Stomach (tissue), 8 donors: ENCODE measurements at regions not wholly inside any gene's neighbourhood (a gene's known extent, or its start where the extent isn't known, plus 50 kb on each side); places are given as distances from the start of the nearest gene placed in this dataset.

Experiments
- DNase-seq, 2 donors: peaks; one replicate each; pipeline versions ENCODE4 v3.0.0 to v3.0.0-alpha.2; 2013 to 2019
- H3K27ac ChIP-seq, 5 donors: fragments of 200-600 bp in 4 of 5; sonication (generic) in 4 of 5; one replicate each; pipeline ENCODE4 v1.5.1; 2013 to 2019; ENCODE audit warnings: mild to moderate bottlenecking in 1 of 5, moderate library complexity in 1 of 5
- H3K27me3 ChIP-seq, 3 donors: fragments of 200-600 bp; sonication (generic); one replicate each; pipeline ENCODE4 v1.5.1; 2017 to 2019; ENCODE audit warnings: mixed run types in 1 of 3
- H3K36me3 ChIP-seq, 4 donors: fragments of 200-600 bp; sonication (generic); 1 replicate in 3 of 4; 2 replicates in 1 of 4; pipeline ENCODE4 v1.5.1; 2016 to 2019
- H3K4me1 ChIP-seq, 4 donors: fragments of 200-600 bp; sonication (generic); one replicate each; pipeline ENCODE4 v1.5.1; 2016 to 2019
- H3K4me3 ChIP-seq, 4 donors: fragments of 200-600 bp; sonication (generic) in 3 of 4; one replicate each; pipeline ENCODE4 v1.5.1; 2016 to 2019; ENCODE audit warnings: mild to moderate bottlenecking in 1 of 4
- H3K9me3 ChIP-seq, 4 donors: fragments of 200-600 bp; sonication (generic); one replicate each; pipeline ENCODE4 v1.5.1; 2016 to 2019
- CTCF ChIP-seq, 7 experiments: fragments of 450-650 bp in 4 of 7; fragments of 200-600 bp in 3 of 7; sonication (generic) in 3 of 7; IDR thresholded peaks; one replicate each; pipeline ENCODE4 v1.5.1; 2016 to 2019; ENCODE audit warnings: antibody characterized with exemption in 7 of 7, control low read depth in 2 of 7, mild to moderate bottlenecking in 1 of 7
- EP300 ChIP-seq: sonication (generic); formaldehyde crosslinking; IDR thresholded peaks from one replicate; pipeline ENCODE4 v1.6.1; 2017; ENCODE audit warnings: antibody characterized with exemption
- POLR2A ChIP-seq, 4 donors: fragments of 450-650 bp; IDR thresholded peaks; one replicate each; pipeline ENCODE4 v1.6.1; 2016; ENCODE audit warnings: antibody characterized with exemption in 4 of 4, control low read depth in 2 of 4, mild to moderate bottlenecking in 1 of 4, moderate library complexity in 1 of 4
- POLR2AphosphoS5 ChIP-seq, 3 donors: sonication (generic); formaldehyde crosslinking; IDR thresholded peaks; one replicate each; pipeline ENCODE4 v1.6.1; 2016; ENCODE audit warnings: antibody characterized with exemption in 3 of 3
- WGBS, 5 donors: extraction: QIAGEN DNeasy Blood & Tissue Kit in 3 of 5; methylation state at CpG; one replicate each; pipeline versions ENCODE4 v1.1.5 to v1.1.7; 2013 to 2018; 5-methylcytosine and 5-hydroxymethylcytosine counted together
- intact Hi-C: fragments of 100-400 bp; cut with DNase I; formaldehyde crosslinking; loops from one replicate; pipeline ENCODE4 v1.15.1; 2023; ENCODE audit warnings: low total_unique reads
- donor health status: healthy with polysubstance abuse.
- donor health status: Bipolar disorder and iron deficiency.
- donor health status: healthy.

DNA sequence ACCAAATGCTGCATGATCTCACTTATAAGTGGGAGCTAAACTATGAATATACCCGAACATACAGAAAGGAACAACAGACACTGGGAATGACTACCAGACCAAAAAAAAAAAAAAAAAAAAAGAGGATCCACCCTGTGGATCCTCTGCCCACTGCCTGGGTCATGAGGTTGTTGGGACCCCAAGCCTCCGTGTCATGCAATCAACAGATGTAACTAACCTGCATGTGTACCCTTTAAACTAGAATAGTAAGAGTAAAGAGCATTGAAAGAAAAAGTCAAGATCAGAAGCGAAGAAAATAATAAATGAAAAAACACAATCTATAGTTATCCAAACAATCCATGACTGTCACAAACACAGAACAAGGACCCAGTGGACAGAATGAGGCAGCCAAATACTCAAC is 109.5 kb upstream of the TOP3B start:
- Histone ChIP-seq H3K27me3 (peaks cover 0 to 54% (median 10%) of the 10 kb centered on the region in 3 donors), H3K9me3 (no peaks in the 10 kb centered on the region), H3K27ac (no peak overlapping the region), H3K4me1 (no peaks in the 10 kb centered on the region), H3K4me3 (no peak overlapping the region), H3K36me3 (no peaks in the 10 kb centered on the region)
- intact Hi-C loops: no loop called here
- DNase-seq: no peak
- WGBS, 5 donors: 77 to 89% (median 84%) methylated on average over 3 of the region's 3 CpGs
- TF ChIP-seq CTCF (IDR thresholded peaks at IDR 0.05): no peak

DNA sequence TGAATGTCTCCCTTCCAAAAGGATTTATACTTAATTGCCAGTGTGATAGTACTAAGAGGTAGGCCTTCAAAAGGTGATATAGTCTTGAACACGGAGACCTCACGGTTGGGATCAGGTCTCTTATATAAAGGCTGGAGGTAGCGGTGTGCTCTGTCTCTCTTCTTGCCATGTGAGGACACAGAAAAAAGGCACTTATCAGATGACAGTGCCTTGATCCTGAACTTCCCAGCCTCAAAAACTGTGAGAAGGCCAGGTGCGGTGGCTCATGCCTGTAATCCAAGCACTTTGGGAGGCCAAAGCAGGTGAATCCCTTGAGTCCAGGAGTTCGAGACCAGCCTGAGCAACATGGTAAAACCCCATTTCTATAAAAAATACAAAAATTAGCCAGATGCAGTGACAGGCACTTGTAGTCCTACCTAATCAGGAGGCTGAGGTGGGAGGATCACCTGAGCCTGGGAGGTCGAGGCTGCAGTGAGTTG is 108.9 kb upstream of the TOP3B start:
- no peaks in the 10 kb centered on the region for H3K4me1 ChIP-seq
- no peaks in the 10 kb centered on the region for H3K36me3 ChIP-seq
- WGBS, 5 donors: 82 to 85% (median 84%) methylated on average over 6 of the region's 6 CpGs
- no peak overlapping the region for H3K27ac ChIP-seq
- TF ChIP-seq POLR2AphosphoS5 (IDR thresholded peaks at IDR 0.05) (no peak), POLR2A (IDR thresholded peaks at IDR 0.05) (no peak), CTCF (IDR thresholded peaks at IDR 0.05) (no peak), EP300 (no peak)
- no peak overlapping the region for H3K4me3 ChIP-seq
- peaks cover 0 to 61% (median 10%) of the 10 kb centered on the region in 3 donors for H3K27me3 ChIP-seq
- intact Hi-C loops: no loop called here
- H3K9me3 ChIP-seq: no peaks in the 10 kb centered on the region
- no peak for DNase-seq

GRCh38 chr22:22090650-22091399 is 108.2 kb upstream of the TOP3B start:
- Histone ChIP-seq H3K4me3 (no peak overlapping the region), H3K27me3 (peaks cover 0 to 59% (median 10%) of the 10 kb centered on the region in 3 donors), H3K27ac (no peak overlapping the region), H3K36me3 (no peaks in the 10 kb centered on the region), H3K4me1 (no peaks in the 10 kb centered on the region), H3K9me3 (no peaks in the 10 kb centered on the region)
- intact Hi-C loops: no loop called here
- no peak for DNase-seq
- WGBS, 5 donors: 47 to 57% (median 53%) methylated on average over 10 of the region's 10 CpGs
- TF ChIP-seq POLR2AphosphoS5 (IDR thresholded peaks at IDR 0.05): no peak
- no peak for TF ChIP-seq POLR2A (IDR thresholded peaks at IDR 0.05)
- TF ChIP-seq CTCF (IDR thresholded peaks at IDR 0.05): no peak
- no peak for TF ChIP-seq EP300

DNA sequence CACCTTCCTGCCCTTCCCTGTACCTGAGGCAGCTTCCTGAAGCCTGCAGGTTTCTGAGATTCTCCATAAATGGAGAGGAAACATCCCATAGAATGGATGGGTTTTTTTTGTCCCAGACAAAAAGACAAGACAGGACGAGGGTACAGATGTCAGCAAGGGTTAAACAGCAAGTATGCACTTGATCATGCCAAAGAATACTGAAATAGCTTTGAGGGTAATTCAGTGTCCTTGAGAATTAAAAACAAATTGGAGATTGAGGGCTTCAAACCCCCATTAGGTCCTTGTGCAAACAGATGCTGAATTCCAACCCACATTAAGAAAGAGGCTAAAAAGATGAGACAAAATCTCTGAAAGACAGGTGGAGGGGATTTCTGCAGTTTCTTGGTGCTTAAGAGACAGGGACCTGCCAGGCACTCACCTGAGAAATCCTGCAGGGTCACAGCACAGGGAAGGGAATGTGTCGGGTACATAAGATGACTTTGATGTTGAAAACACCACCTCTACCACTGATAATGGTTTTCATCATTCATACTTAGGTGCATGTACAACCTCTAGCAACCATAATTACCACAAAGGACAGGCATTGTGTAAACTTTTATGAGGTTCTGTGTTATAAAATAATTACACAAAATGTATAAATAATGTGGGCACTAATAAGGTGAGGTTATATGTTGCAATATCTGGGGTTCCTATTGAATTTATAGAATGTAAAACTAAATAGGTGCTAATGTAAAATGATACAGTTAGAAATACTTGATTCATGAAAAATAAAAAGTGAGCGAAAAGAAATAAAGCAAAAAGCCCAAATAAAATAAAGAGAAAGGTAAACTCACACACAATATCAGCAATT is 107.1 kb upstream of the TOP3B start:
- TF ChIP-seq POLR2A (IDR thresholded peaks at IDR 0.05) (no peak), CTCF (IDR thresholded peaks at IDR 0.05) (no peak), POLR2AphosphoS5 (IDR thresholded peaks at IDR 0.05) (no peak), EP300 (no peak)
- intact Hi-C loops: no loop called here
- Histone ChIP-seq H3K4me1 (no peaks in the 10 kb centered on the region), H3K27ac (no peak overlapping the region), H3K36me3 (no peaks in the 10 kb centered on the region), H3K27me3 (peaks cover 0 to 61% (median 10%) of the 10 kb centered on the region in 3 donors), H3K4me3 (no peak overlapping the region), H3K9me3 (no peaks in the 10 kb centered on the region)
- DNase-seq: no peak
- 52 to 63% (median 54%) methylated on average over 3 of the region's 3 CpGs for WGBS, 5 donors
